CD4-positive, alpha-beta T cell treated with Interleukin-12 subunit alpha and Interleukin-12 subunit beta, for 1 hour (primary cell): ENCODE measurements at regions not wholly inside any gene's neighbourhood (a gene's known extent, or its start where the extent isn't known, plus 50 kb on each side); places are given as distances from the start of the nearest gene placed in this dataset.
"Not testable (repeated sequence)": the region's sequence is repeated elsewhere in the genome, so short reads cannot be mapped to it uniquely, and the experiment has no call there.

Source experiments
- DNase-seq: peaks from one replicate; pipeline ENCODE4 v3.0.0-alpha.2; 2020

DNA sequence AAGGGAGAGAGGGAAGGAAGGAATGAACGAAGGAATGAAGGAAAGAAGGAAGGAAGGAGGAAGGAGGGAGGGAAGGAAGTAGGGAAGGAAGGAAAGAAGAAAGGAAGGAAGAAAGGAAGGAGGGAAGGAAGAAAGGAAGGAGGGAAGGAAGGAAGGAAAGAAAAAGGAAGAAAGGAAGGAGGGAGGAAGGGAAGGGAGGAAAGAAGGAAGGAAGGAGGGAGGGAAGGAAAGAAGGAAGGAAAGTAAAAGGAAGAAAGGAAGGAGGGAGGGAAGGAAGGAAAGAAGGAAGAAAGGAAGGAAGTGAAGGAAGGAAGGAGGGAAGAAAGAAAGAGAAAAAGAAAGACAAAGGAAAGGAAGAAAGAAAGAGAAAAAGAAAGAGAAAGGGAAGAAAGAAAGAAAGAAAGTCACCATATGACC, 442.4 kb downstream of the RBFOX1 start:
- no peak for DNase-seq

- no peak for DNase-seq
These were observed 440.1 kb downstream of the RBFOX1 start for GRCh38 chr16:7772722-7773121.

DNA sequence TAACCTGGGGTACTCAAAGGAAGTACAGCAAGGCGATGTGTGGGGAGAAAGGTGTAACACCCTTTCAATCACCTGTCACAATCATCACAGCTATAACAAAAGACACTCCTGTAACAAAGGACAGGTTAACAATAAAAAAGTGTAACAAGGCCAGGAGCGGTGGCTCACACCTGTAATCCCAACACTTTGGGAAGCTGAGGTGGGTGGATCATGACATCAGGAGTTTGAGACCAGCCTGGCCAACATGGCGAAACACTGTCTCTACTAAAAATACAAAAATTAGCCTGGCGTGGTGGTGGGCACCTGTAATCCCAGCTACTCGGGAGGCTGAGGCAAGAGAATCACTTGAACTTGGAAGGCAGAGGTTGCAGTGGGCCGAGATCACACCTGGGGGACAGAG, 436.4 kb downstream of the RBFOX1 start:
- not testable (repeated sequence) for DNase-seq

GRCh38 chr16:7765079-7765550, 432.5 kb downstream of the RBFOX1 start:
- no peak for DNase-seq

DNA sequence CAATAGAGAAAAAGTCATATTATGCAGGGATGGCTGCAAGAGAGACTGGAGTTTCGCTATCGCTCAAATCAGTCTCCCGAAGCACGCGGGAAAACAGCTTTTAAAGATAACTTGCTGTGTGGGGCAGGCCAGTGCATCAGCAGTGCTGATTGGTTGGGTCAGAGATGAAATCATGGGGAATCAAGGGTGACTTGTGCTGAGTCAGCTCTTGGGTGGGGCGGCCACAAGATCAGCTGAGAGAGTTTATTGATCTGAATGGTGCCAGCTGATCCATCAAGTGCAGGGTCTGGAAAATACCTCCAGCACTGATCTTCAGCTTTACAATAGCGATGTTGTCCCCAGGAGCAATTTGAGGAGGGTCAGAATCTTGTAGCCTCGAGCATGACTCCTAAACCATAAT, 430.5 kb downstream of the RBFOX1 start:
- DNase-seq = no peak
